IMR-90 (cell line): ENCODE measurements at regions not wholly inside any gene's neighbourhood (a gene's known extent, or its start where the extent isn't known, plus 50 kb on each side); places are given as distances from the start of the nearest gene placed in this dataset.

Experiments used
- CEBPB ChIP-seq: IDR thresholded peaks from 2 replicates; pipeline ENCODE4 v1.6.1; 2012; ENCODE audit warnings: low read depth, low read length, improper control_type of control experiment
- CHD1 ChIP-seq: IDR thresholded peaks from 2 replicates; pipeline ENCODE4 v1.6.1; 2012; ENCODE audit warnings: low read depth, low read length, improper control_type of control experiment
- MXI1 ChIP-seq: IDR thresholded peaks from 2 replicates; pipeline ENCODE4 v1.6.1; 2012; ENCODE audit warnings: low read depth, mild to moderate bottlenecking, low read length, moderate library complexity, borderline replicate concordance
- POLR2A ChIP-seq: IDR thresholded peaks from 2 replicates; pipeline ENCODE4 v1.6.1; 2012; ENCODE audit warnings: mild to moderate bottlenecking, low read depth, low read length
- RAD21 ChIP-seq: IDR thresholded peaks from 2 replicates; pipeline ENCODE4 v1.6.1; 2012; ENCODE audit warnings: low read length, improper control_type of control experiment
- RCOR1 ChIP-seq: IDR thresholded peaks from 2 replicates; pipeline ENCODE4 v1.6.1; 2012; ENCODE audit warnings: mild to moderate bottlenecking, low read length, improper control_type of control experiment; ENCODE audit not compliant: insufficient replicate concordance
- RFX5 ChIP-seq: IDR thresholded peaks from 2 replicates; pipeline ENCODE4 v1.8.0; 2012; ENCODE audit warnings: low read depth, mild to moderate bottlenecking, low read length, moderate library complexity
- TF ChIP-seq, protein P1 (sequence below): conservative IDR thresholded peaks from 2 replicates; pipeline ENCODE4 v1.5.1; 2012; ENCODE audit warnings: mild to moderate bottlenecking, low read depth, low read length, improper control_type of control experiment
- TF ChIP-seq, protein P2 (sequence below): fragments of 150-350 bp; IDR thresholded peaks from 2 replicates; pipeline ENCODE4 v1.6.1; 2016; ENCODE audit warnings: low read depth, mild to moderate bottlenecking, low read length, moderate library complexity, borderline replicate concordance

DNA sequence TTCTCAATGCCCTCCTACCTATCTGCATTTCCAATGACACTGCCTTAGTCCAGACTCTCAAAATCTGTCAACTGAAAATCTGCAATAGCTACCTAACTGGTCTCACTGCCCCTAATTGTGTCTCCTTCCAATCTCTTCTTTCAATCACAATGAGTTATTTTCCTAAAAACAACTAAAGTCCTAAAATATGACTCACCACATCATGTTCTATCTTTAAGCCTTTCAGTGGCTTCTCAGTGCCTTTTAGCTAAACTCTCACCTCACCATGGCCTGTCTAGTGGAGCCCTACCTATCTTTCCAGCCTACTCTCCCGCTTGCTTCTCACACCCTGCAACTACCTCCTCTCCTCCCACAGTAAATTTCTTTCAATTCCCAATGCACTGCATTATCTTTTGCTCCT is 220.9 kb upstream of the PKDCC start:
- TF ChIP-seq, protein P1, sequence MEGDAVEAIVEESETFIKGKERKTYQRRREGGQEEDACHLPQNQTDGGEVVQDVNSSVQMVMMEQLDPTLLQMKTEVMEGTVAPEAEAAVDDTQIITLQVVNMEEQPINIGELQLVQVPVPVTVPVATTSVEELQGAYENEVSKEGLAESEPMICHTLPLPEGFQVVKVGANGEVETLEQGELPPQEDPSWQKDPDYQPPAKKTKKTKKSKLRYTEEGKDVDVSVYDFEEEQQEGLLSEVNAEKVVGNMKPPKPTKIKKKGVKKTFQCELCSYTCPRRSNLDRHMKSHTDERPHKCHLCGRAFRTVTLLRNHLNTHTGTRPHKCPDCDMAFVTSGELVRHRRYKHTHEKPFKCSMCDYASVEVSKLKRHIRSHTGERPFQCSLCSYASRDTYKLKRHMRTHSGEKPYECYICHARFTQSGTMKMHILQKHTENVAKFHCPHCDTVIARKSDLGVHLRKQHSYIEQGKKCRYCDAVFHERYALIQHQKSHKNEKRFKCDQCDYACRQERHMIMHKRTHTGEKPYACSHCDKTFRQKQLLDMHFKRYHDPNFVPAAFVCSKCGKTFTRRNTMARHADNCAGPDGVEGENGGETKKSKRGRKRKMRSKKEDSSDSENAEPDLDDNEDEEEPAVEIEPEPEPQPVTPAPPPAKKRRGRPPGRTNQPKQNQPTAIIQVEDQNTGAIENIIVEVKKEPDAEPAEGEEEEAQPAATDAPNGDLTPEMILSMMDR = no peak
- no peak for TF ChIP-seq RFX5
- no peak for TF ChIP-seq POLR2A
- no peak for TF ChIP-seq CHD1
- no peak for TF ChIP-seq MXI1
- TF ChIP-seq RAD21 = no peak
- TF ChIP-seq RCOR1 = no peak
- TF ChIP-seq, protein P2, sequence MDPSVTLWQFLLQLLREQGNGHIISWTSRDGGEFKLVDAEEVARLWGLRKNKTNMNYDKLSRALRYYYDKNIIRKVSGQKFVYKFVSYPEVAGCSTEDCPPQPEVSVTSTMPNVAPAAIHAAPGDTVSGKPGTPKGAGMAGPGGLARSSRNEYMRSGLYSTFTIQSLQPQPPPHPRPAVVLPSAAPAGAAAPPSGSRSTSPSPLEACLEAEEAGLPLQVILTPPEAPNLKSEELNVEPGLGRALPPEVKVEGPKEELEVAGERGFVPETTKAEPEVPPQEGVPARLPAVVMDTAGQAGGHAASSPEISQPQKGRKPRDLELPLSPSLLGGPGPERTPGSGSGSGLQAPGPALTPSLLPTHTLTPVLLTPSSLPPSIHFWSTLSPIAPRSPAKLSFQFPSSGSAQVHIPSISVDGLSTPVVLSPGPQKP = no peak
- no peak for TF ChIP-seq CEBPB
